GM12878 (cell line): ENCODE measurements at regions not wholly inside any gene's neighbourhood (a gene's known extent, or its start where the extent isn't known, plus 50 kb on each side); places are given as distances from the start of the nearest gene placed in this dataset.

Experiments used
- ATAC-seq: fragments of 200-7000 bp; cut with Tn5 transposase; 3 replicates; pipeline ENCODE4 v1.9.1; 2020; ENCODE audit warnings: mild to moderate bottlenecking, moderate library complexity
- BruUV-seq: library from RNA; stranded (reverse); fragments of 400-500 nt; replicated peaks from 2 replicates; lab custom pipeline; 2021; lab: Mats Ljungman, UMichigan
- CTCF ChIA-PET: fragments of 300-600 bp; sonication (Branson Sonifier 250); formaldehyde crosslinking; extraction: SDS; loops from one replicate; lab custom pipeline; 2021; ENCODE audit warnings: inconsistent platforms; lab: Yijun Ruan, JAX
- POLR2A ChIA-PET: fragments of 350-600 bp; formaldehyde crosslinking; extraction: SDS; loops from one replicate; lab custom pipeline; 2021; ENCODE audit warnings: inconsistent platforms; lab: Charles Lee
- RAD21 ChIA-PET: fragments of 300-600 bp; sonication (Branson Sonifier 250); formaldehyde crosslinking; loops from one replicate; lab custom pipeline; 2023; ENCODE audit warnings: antibody characterized with exemption; ENCODE audit not compliant: unreplicated experiment; lab: Charles Lee
- SMC1A ChIA-PET: fragments of 300-600 bp; sonication (Branson Sonifier 250); formaldehyde crosslinking; loops from one replicate; lab custom pipeline; 2023; ENCODE audit not compliant: unreplicated experiment, uncharacterized antibody; lab: Charles Lee
- DNase-seq: peaks from one replicate; pipeline ENCODE4 v3.0.0-alpha.2; 2011; ENCODE audit warnings: low read depth, low spot score
- FAIRE-seq: peaks from 3 replicates; lab custom pipeline; 2011; peaks lifted over from hg19 to GRCh38; lab: Jason Lieb, UNC
- H2AFZ ChIP-seq: 2 replicates; pipeline ENCODE4 v1.6.0; 2011; ENCODE audit warnings: low read depth, low read length, control low read depth; ENCODE audit not compliant: control insufficient read depth
- H3K27ac ChIP-seq: 2 replicates; pipeline ENCODE4 v1.5.1; 2011; ENCODE audit warnings: control low read depth; ENCODE audit not compliant: control insufficient read depth, insufficient read depth
- H3K27me3 ChIP-seq, 2 experiments: replicated peaks in 1 of 2; 2 replicates each; pipeline versions ENCODE4 v1.6.0 to v1.6.1; 2011; ENCODE audit warnings: low read length in 1 of 2; ENCODE audit not compliant: control insufficient read depth in 2 of 2, insufficient read depth in 2 of 2
- H3K36me3 ChIP-seq, 2 experiments: 2 replicates each; pipeline ENCODE4 v1.5.1; 2011; ENCODE audit warnings: low read length in 1 of 2; ENCODE audit not compliant: control insufficient read depth in 2 of 2, insufficient read depth in 2 of 2
- H3K4me1 ChIP-seq: 2 replicates; pipeline ENCODE4 v1.6.1; 2011; ENCODE audit warnings: mild to moderate bottlenecking, low read length, moderate library complexity, mixed read lengths; ENCODE audit not compliant: control insufficient read depth, insufficient read depth
- H3K4me2 ChIP-seq: 2 replicates; pipeline ENCODE4 v1.6.0; 2011; ENCODE audit warnings: control low read depth; ENCODE audit not compliant: control insufficient read depth, insufficient read depth
- H3K4me3 ChIP-seq: fragments of 200-600 bp; sonication (generic); 2 replicates; pipeline ENCODE4 v1.5.1; 2016
- H3K79me2 ChIP-seq: 2 replicates; pipeline ENCODE4 v1.6.0; 2011; ENCODE audit warnings: low read length; ENCODE audit not compliant: control insufficient read depth, insufficient read depth
- H3K9ac ChIP-seq: 2 replicates; pipeline ENCODE4 v1.8.0; 2011; ENCODE audit warnings: low read length, control low read depth, mixed read lengths; ENCODE audit not compliant: control insufficient read depth, insufficient read depth
- H3K9me3 ChIP-seq: replicated peaks from 3 replicates; pipeline ENCODE4 v1.5.1; 2011; ENCODE audit warnings: mild to moderate bottlenecking, low read length; ENCODE audit not compliant: control insufficient read depth, insufficient read depth
- H4K20me1 ChIP-seq: 2 replicates; pipeline ENCODE4 v1.6.0; 2011; ENCODE audit not compliant: control insufficient read depth, insufficient read depth
- BCL3 ChIP-seq: IDR thresholded peaks from 2 replicates; pipeline ENCODE4 v1.6.1; 2011; ENCODE audit warnings: borderline replicate concordance, low read depth, mild to moderate bottlenecking, moderate library complexity, low read length; ENCODE audit not compliant: insufficient read depth, poor library complexity, severe bottlenecking
- HDAC6 ChIP-seq: fragments of 200-600 bp; sonication (generic); IDR thresholded peaks from one replicate; pipeline ENCODE4 v1.8.0; 2017; ENCODE audit warnings: antibody characterized with exemption; ENCODE audit not compliant: unreplicated experiment
- NFIC ChIP-seq: IDR thresholded peaks from 2 replicates; pipeline ENCODE4 v1.6.1; 2012; ENCODE audit warnings: low read depth, mild to moderate bottlenecking, inconsistent platforms, low read length, moderate library complexity
- NR2C1 ChIP-seq: fragments of 450-650 bp; IDR thresholded peaks from 2 replicates; pipeline ENCODE4 v1.6.1; 2017; ENCODE audit warnings: antibody characterized with exemption, mild to moderate bottlenecking, moderate library complexity
- SIX5 ChIP-seq: IDR thresholded peaks from 2 replicates; pipeline ENCODE4 v1.6.1; 2011; ENCODE audit warnings: mild to moderate bottlenecking, low read depth, low read length, moderate library complexity; ENCODE audit not compliant: severe bottlenecking
- SMAD5 ChIP-seq: IDR thresholded peaks from 2 replicates; pipeline ENCODE4 v1.6.1; 2016; ENCODE audit warnings: antibody characterized with exemption, low read depth
- SREBF1 ChIP-seq: IDR thresholded peaks from 2 replicates; pipeline ENCODE4 v1.6.1; 2012; ENCODE audit warnings: mild to moderate bottlenecking, low read length
- STAT3 ChIP-seq: IDR thresholded peaks from 2 replicates; pipeline ENCODE4 v1.6.1; 2011; ENCODE audit warnings: low read depth, low read length, improper control_type of control experiment
- ZNF24 ChIP-seq: fragments of 450-650 bp; IDR thresholded peaks from 2 replicates; pipeline ENCODE4 v1.6.1; 2017; ENCODE audit warnings: antibody characterized with exemption, mild to moderate bottlenecking
- WGBS: methylation state at CpG from one replicate; pipeline ENCODE4 v1.1.6; 2016; ENCODE audit warnings: low lambda C conversion rate; ENCODE audit not compliant: insufficient replicate concordance, insufficient coverage; ENCODE audit errors: missing lambda C conversion rate; 5-methylcytosine and 5-hydroxymethylcytosine counted together
- in situ Hi-C: fragments of 300-500 bp; cut with MboI; formaldehyde crosslinking; loops from 9 replicates; pipeline ENCODE4 v1.14.3; 2018; ENCODE audit warnings: mixed read lengths
- intact Hi-C: fragments of 100-400 bp; cut with micrococcal nuclease; formaldehyde crosslinking; loops from one replicate; pipeline ENCODE4 v1.14.2; 2022; ENCODE audit not compliant: unreplicated experiment

GRCh38 chr10:6692856-6693255, 112.8 kb upstream of the PRKCQ start:
- 53% methylated on average over 7 of the region's 7 CpGs for WGBS
- no peak overlapping the region for H3K4me3 ChIP-seq
- TF ChIP-seq STAT3 (no peak), HDAC6 (no peak), SMAD5 (no peak), SREBF1 (no peak), BCL3 (peak; percentile 78)
- RAD21 ChIA-PET: no interaction called here
- BruUV-seq: no TSS peak
- POLR2A ChIA-PET: no interaction called here
- H3K27ac ChIP-seq: no peak overlapping the region
- no peaks in the 10 kb centered on the region for H3K9me3 ChIP-seq
- no peak for DNase-seq
- CTCF ChIA-PET: no interaction called here
- intact Hi-C loops (no loop called here), in situ Hi-C loops (no loop called here)
- no peak for ATAC-seq
- H3K27me3 ChIP-seq: no peaks in the 10 kb centered on the region
- no peaks in the 10 kb centered on the region for H4K20me1 ChIP-seq
- SMC1A ChIA-PET: no interaction called here
- H2AFZ ChIP-seq: no peak overlapping the region
- H3K4me2 ChIP-seq: no peak overlapping the region
- H3K79me2 ChIP-seq: no peaks in the 10 kb centered on the region
- no peak for FAIRE-seq
- no peak overlapping the region for H3K9ac ChIP-seq
- no peaks in the 10 kb centered on the region for H3K4me1 ChIP-seq
- H3K36me3 ChIP-seq: no peaks in the 10 kb centered on the region

GRCh38 chr10:6692103-6692502, 112.0 kb upstream of the PRKCQ start:
- CTCF ChIA-PET: interaction anchor here (0.5 kb wide), 1 partner anchor 14 kb away, joined by 3 read pairs; no protein-coding TSS in a partner anchor
- DNase-seq: no peak
- Histone ChIP-seq H3K27ac (no peak overlapping the region), H2AFZ (no peak overlapping the region), H4K20me1 (no peaks in the 10 kb centered on the region), H3K27me3 (no peaks in the 10 kb centered on the region), H3K36me3 (no peaks in the 10 kb centered on the region), H3K4me1 (no peaks in the 10 kb centered on the region), H3K9me3 (no peaks in the 10 kb centered on the region), H3K4me3 (no peak overlapping the region), H3K79me2 (no peaks in the 10 kb centered on the region), H3K9ac (no peak overlapping the region), H3K4me2 (no peak overlapping the region)
- no peak for TF ChIP-seq NFIC
- TF ChIP-seq SMAD5: no peak
- TF ChIP-seq HDAC6: no peak
- TF ChIP-seq SIX5: no peak
- no peak for TF ChIP-seq NR2C1
- no peak for TF ChIP-seq ZNF24
- in situ Hi-C loops: no loop called here
- BruUV-seq: no TSS peak
- RAD21 ChIA-PET: no interaction called here
- ATAC-seq: no peak
- SMC1A ChIA-PET: no interaction called here
- POLR2A ChIA-PET: interaction anchor here (0.6 kb wide), 1 partner anchor 1099 kb away, joined by 4 read pairs; no protein-coding TSS in a partner anchor
- intact Hi-C loops: no loop called here
- 16% methylated on average over 2 of the region's 2 CpGs for WGBS
- FAIRE-seq: no peak
